BLaER1 (cell line): ENCODE measurements at regions not wholly inside any gene's neighbourhood (a gene's known extent, or its start where the extent isn't known, plus 50 kb on each side); places are given as distances from the start of the nearest gene placed in this dataset.

Experiments used
- H3K27ac ChIP-seq: shearing (Covaris generic); formaldehyde crosslinking; 2 replicates; pipeline ENCODE4 v1.8.1; 2022
- H3K27me3 ChIP-seq: shearing (Covaris generic); formaldehyde crosslinking; 2 replicates; pipeline ENCODE4 v1.8.1; 2022
- H3K36me3 ChIP-seq: shearing (Covaris generic); formaldehyde crosslinking; 2 replicates; pipeline ENCODE4 v1.8.1; 2022
- H3K4me1 ChIP-seq: shearing (Covaris generic); formaldehyde crosslinking; 2 replicates; pipeline ENCODE4 v1.8.1; 2022
- H3K4me2 ChIP-seq: shearing (Covaris generic); formaldehyde crosslinking; 2 replicates; pipeline ENCODE4 v1.8.1; 2022
- H3K4me3 ChIP-seq: shearing (Covaris generic); formaldehyde crosslinking; 2 replicates; pipeline ENCODE4 v1.8.1; 2022
- H3K9ac ChIP-seq: shearing (Covaris generic); formaldehyde crosslinking; 2 replicates; pipeline ENCODE4 v1.8.1; 2022
- H3K9me3 ChIP-seq: shearing (Covaris generic); formaldehyde crosslinking; 2 replicates; pipeline ENCODE4 v1.8.1; 2022
- H4K20me1 ChIP-seq: shearing (Covaris generic); formaldehyde crosslinking; 2 replicates; pipeline ENCODE4 v1.8.1; 2022
- Cebpa-rat ChIP-seq: shearing (Covaris generic); IDR thresholded peaks from 2 replicates; pipeline ENCODE4 v1.8.1; 2022

DNA sequence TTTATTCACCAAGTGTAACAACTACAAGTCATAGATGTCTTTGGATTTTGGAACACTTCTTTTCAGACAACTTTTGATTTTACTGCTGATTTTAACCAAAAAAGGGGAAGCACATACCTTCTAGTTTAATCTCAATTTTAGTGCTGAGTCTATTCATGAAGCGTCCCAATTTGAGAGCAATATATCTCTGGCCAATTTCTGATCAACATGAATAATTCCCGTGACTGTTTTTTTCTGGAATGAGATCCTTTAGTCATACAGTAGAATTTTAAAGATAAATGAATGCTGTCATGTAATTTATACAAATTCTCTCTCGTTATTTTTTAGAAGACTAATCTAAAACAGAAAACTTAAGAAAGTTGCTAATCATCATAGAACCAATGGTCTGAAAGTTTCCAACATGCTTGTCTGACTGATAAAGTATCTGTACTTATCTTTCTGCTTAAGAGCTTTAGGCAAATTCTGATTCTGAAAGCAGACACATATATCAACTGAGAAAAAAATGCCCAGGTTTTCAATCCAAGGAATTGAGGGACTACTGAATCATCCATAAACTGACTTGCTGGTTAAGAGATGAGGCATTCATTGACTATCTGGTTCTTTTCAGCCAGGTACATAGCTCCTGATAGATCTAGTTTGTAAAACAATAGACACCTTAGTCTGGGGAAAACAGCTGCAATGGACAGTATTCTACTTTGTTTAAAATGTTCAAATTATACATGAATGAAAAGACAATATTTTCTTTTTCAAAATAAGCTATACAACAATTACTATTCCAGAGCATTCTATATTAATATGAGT is 657.5 kb downstream of the RFPL4B start:
- no peak for TF ChIP-seq Cebpa-rat
- H3K27me3 ChIP-seq = no peaks in the 10 kb centered on the region
- H4K20me1 ChIP-seq = no peaks in the 10 kb centered on the region
- no peak overlapping the region for H3K4me3 ChIP-seq
- H3K9ac ChIP-seq = no peak overlapping the region
- H3K4me2 ChIP-seq = no peak overlapping the region
- H3K27ac ChIP-seq = no peak overlapping the region
- no peaks in the 10 kb centered on the region for H3K4me1 ChIP-seq
- H3K36me3 ChIP-seq = no peaks in the 10 kb centered on the region
- no peaks in the 10 kb centered on the region for H3K9me3 ChIP-seq

DNA sequence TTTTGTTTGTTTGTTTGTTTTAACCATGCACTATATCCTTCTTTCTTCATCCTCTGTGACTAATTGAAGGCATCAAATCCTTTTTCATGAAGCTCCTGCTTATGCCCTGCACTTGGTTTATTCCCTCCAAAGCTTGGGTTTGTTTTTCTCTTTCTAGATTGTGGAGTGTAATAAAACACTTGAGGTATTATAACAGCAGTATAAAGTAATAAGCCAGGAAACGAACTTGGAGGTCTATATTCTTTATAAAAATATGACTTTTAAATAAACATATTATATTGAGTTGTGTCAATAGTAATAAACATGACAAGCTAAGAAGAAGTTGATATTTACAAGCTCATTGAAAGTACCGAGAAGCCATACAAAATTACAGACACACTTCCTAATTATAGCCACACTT is 659.4 kb downstream of the RFPL4B start:
- H3K4me3 ChIP-seq = no peak overlapping the region
- no peaks in the 10 kb centered on the region for H4K20me1 ChIP-seq
- no peak overlapping the region for H3K4me2 ChIP-seq
- no peaks in the 10 kb centered on the region for H3K4me1 ChIP-seq
- no peaks in the 10 kb centered on the region for H3K9me3 ChIP-seq
- no peaks in the 10 kb centered on the region for H3K36me3 ChIP-seq
- no peak overlapping the region for H3K27ac ChIP-seq
- no peak for TF ChIP-seq Cebpa-rat
- no peaks in the 10 kb centered on the region for H3K27me3 ChIP-seq
- no peak overlapping the region for H3K9ac ChIP-seq

DNA sequence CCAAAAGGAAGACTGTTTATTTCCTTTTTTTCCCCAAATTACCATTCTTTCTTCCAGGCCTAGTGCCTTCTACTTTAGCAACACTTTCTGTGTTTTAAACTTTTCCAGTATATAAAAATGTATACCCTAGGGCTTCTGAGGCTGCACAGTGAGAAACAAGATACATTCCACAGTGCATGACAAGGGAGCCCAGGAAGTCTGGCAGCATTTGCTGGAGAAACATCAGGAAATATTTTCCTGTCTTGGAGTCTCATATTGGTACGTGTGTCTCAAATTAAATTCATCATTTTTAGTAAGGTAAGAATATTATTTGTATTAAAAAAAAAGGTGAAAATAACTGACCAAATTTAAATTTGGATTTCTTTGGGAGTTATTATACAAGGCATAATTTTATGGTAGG is 662.6 kb downstream of the RFPL4B start:
- Histone ChIP-seq H3K9me3 (no peaks in the 10 kb centered on the region), H3K4me3 (no peak overlapping the region), H4K20me1 (no peaks in the 10 kb centered on the region), H3K36me3 (no peaks in the 10 kb centered on the region), H3K4me2 (no peak overlapping the region), H3K27me3 (no peaks in the 10 kb centered on the region), H3K4me1 (no peaks in the 10 kb centered on the region), H3K27ac (no peak overlapping the region), H3K9ac (no peak overlapping the region)
- TF ChIP-seq Cebpa-rat = no peak

DNA sequence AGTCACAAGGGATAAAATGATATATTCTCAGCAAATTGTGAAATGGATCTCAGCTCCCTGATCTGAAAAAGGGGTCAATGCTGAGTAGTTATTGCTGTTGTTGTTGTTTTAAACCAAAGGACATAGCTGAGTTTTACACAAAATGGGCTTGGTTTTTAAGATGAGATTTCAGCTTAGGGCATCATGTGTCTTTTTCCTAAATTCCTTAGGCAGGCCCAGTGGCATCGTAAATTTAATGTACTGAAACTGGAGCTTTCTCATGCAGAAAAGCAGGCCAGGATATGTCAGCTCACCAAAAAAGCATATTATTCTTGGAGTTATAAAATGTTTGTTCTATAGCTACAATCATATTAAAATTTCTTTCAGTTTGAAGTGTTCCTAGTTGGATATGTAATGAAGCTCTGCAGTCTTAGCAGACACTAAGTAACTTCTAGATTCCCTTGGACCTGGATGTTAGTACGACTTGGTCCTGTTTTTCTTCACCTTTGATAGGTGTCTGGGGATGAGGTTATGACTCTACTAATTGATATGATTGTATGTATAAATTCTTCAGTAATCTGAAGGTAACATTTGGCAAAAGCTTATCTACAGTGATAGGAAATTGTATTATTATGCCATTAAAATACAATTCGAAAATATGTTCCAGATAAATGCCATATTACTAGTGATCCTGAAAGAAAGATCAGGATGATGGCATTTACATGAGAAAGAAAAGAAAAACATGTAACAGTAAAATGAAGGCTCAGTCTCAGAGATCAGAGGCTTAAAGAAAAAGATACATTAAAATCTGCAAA is 663.3 kb downstream of the RFPL4B start:
- no peak overlapping the region for H3K9ac ChIP-seq
- no peak for TF ChIP-seq Cebpa-rat
- no peaks in the 10 kb centered on the region for H3K9me3 ChIP-seq
- no peaks in the 10 kb centered on the region for H4K20me1 ChIP-seq
- no peak overlapping the region for H3K4me3 ChIP-seq
- no peaks in the 10 kb centered on the region for H3K4me1 ChIP-seq
- no peaks in the 10 kb centered on the region for H3K36me3 ChIP-seq
- no peak overlapping the region for H3K27ac ChIP-seq
- no peak overlapping the region for H3K4me2 ChIP-seq
- no peaks in the 10 kb centered on the region for H3K27me3 ChIP-seq

GRCh38 chr6:113011389-113011788 is 664.3 kb downstream of the RFPL4B start:
- no peaks in the 10 kb centered on the region for H3K27me3 ChIP-seq
- H3K4me1 ChIP-seq = no peaks in the 10 kb centered on the region
- H3K36me3 ChIP-seq = no peaks in the 10 kb centered on the region
- TF ChIP-seq Cebpa-rat = no peak
- H3K4me2 ChIP-seq = no peak overlapping the region
- no peak overlapping the region for H3K4me3 ChIP-seq
- H3K27ac ChIP-seq = no peak overlapping the region
- no peak overlapping the region for H3K9ac ChIP-seq
- H3K9me3 ChIP-seq = no peaks in the 10 kb centered on the region
- H4K20me1 ChIP-seq = no peaks in the 10 kb centered on the region

- Histone ChIP-seq H3K4me2 (no peak overlapping the region), H3K9me3 (no peaks in the 10 kb centered on the region), H3K27me3 (no peaks in the 10 kb centered on the region), H3K9ac (no peak overlapping the region), H3K36me3 (no peaks in the 10 kb centered on the region), H3K4me3 (no peak overlapping the region), H3K4me1 (no peaks in the 10 kb centered on the region), H3K27ac (no peak overlapping the region), H4K20me1 (no peaks in the 10 kb centered on the region)
- TF ChIP-seq Cebpa-rat = no peak
These were observed 664.7 kb downstream of the RFPL4B start for GRCh38 chr6:113011801-113012200.

DNA sequence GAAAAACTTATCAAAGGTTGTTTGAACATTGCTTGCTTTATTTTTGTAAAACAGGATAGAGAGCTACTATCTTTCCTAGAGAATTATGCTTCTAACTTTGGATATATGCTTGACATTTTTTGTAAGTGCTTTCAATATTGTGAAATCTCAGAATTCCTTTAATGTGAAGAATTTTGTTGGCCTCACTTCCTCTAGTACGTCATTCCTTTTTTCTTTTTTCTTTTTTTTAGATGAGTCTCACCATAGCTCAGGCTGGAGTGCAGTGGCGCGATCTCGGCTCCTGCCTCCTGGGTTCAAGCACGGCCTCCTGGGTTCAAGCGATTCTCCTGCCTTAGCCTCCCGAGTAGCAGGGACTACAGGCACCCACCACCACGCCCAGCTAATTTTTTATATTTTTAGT is 668.1 kb downstream of the RFPL4B start:
- no peak for TF ChIP-seq Cebpa-rat
- H3K9me3 ChIP-seq = no peaks in the 10 kb centered on the region
- H3K27me3 ChIP-seq = no peaks in the 10 kb centered on the region
- H3K27ac ChIP-seq = no peak overlapping the region
- H3K4me2 ChIP-seq = no peak overlapping the region
- H4K20me1 ChIP-seq = no peaks in the 10 kb centered on the region
- no peak overlapping the region for H3K4me3 ChIP-seq
- H3K9ac ChIP-seq = no peak overlapping the region
- no peaks in the 10 kb centered on the region for H3K4me1 ChIP-seq
- no peaks in the 10 kb centered on the region for H3K36me3 ChIP-seq

DNA sequence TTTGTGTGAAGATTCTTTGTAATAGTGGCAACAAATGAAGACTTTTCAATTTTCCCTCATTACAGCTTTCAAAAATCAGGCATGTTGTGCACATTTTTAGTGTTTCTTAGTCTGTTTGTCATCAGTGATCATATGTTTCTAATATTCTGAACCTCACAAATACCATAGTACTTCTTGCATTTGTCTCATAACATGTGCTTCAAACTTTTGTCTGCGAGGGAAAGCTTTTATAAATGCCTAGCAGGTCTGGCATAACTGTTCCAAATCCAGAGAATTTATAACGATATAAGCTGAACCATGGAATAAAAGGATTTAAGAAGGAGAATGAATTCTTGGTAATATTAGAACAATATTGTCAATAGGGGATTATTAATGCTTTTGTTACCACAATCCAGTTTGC is 670.2 kb downstream of the RFPL4B start:
- Histone ChIP-seq H3K4me2 (no peak overlapping the region), H3K9ac (no peak overlapping the region), H3K27me3 (no peaks in the 10 kb centered on the region), H3K27ac (no peak overlapping the region), H3K36me3 (no peaks in the 10 kb centered on the region), H3K4me1 (no peaks in the 10 kb centered on the region), H3K4me3 (no peak overlapping the region), H3K9me3 (no peaks in the 10 kb centered on the region), H4K20me1 (no peaks in the 10 kb centered on the region)
- TF ChIP-seq Cebpa-rat = no peak

GRCh38 chr6:113018351-113019151 is 671.4 kb downstream of the RFPL4B start:
- Histone ChIP-seq H3K4me1 (no peaks in the 10 kb centered on the region), H4K20me1 (no peaks in the 10 kb centered on the region), H3K9ac (no peak overlapping the region), H3K27me3 (no peaks in the 10 kb centered on the region), H3K4me3 (no peak overlapping the region), H3K27ac (no peak overlapping the region), H3K36me3 (no peaks in the 10 kb centered on the region), H3K9me3 (no peaks in the 10 kb centered on the region), H3K4me2 (no peak overlapping the region)
- no peak for TF ChIP-seq Cebpa-rat

DNA sequence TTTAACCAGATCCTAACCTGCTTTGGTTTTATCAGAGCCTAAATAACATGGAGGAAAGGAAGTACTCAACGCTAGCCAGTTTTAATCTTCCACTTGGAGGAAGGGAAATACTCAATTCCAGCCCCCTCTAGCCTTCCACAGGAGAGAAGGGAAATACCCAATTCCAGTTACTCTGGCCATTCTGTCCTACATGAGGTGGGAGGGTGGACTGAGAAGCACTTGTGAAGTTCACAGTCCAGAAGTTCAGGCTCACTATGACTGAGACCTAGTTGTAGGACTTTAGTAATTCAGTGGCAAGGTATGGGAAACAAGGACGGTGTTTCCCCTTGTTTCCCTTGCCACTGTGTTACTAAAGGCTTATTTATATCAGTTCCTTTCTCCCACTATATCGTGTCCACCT is 672.0 kb downstream of the RFPL4B start:
- no peaks in the 10 kb centered on the region for H3K9me3 ChIP-seq
- no peak overlapping the region for H3K4me2 ChIP-seq
- no peaks in the 10 kb centered on the region for H3K36me3 ChIP-seq
- H3K9ac ChIP-seq = no peak overlapping the region
- no peaks in the 10 kb centered on the region for H3K4me1 ChIP-seq
- TF ChIP-seq Cebpa-rat = no peak
- H3K27ac ChIP-seq = no peak overlapping the region
- H4K20me1 ChIP-seq = no peaks in the 10 kb centered on the region
- no peaks in the 10 kb centered on the region for H3K27me3 ChIP-seq
- no peak overlapping the region for H3K4me3 ChIP-seq
